ENCODE measurements at regions not wholly inside any gene's neighbourhood (a gene's known extent, or its start where the extent isn't known, plus 50 kb on each side); places are given as distances from the start of the nearest gene placed in this dataset.

DNA sequence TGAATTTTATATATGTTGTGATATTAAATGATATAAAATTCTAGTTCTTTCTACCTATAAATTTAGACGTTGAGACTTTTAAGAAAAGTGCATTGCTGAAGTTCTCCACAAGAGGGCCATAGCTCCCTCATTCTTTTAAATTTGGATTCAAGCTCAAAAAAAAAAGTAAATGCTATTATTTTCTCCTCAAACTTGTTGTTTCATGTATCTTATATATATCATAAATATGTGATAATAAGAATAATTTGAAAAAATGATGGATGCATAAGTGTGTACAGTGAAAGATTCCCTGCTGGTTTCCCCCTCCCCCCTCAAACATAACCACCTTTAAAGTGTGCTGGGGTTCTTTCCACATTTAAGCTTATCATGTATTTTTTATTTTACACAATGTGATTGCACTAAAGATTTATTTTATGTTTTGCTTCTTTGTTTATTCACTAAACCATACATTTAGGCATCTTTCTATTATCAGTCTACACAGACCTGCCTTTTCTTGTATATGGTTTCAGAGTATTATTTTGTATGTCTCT lies 769.4 kb upstream of the GOLIM4 start:
- intact Hi-C loops (cut with DNase I) = no loop called here

DNA sequence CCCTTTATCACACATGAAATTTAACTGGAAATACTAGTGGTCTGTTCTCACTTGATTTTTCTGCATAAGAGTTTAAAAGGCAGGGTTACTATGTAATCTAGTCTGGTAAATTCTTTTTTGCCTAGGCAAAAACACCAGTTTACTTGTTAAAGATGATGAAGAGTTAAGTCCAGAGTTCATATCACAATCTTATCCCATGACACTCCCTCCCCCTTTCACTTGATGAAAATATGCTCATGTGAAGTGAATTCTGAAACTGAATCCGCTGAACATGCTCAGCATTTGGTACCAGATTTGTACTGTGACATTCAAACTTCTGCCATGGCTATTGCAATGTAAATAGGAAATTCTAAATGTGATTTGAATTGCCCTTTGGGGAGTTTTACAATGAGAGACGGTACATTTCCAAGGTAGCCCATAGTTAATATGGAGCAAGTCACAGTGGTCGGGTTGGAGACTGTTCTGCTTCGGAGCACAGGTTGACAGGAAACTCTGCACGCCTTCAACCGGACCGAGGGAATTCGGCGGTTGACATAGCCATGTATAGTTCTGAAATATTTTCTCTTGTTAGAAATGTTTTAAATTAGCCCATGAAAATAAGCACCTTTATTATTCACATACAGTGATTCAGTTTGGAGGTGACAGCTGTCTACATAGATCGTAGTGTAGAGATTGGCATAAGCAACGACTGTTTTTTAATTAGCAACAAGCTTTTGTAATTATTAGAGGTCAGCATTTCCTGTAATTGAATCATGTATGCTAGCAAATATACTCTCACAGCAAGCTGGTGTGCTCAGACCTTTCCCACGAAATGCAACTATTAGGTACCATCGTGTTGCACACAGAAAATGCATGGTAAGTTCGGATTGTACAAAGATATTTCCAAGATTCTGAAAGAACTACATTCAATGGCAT lies 768.6 kb upstream of the GOLIM4 start:
- ATAC-seq = no peak

More for the DNA sequence above, 769.4 kb upstream of the GOLIM4 start:
- Histone ChIP-seq H3K27ac (no peak overlapping the region), H3K27me3 (no peaks in the 10 kb centered on the region), H3K36me3 (no peaks in the 10 kb centered on the region), H3K4me1 (no peaks in the 10 kb centered on the region), H3K9me3 (no peaks in the 10 kb centered on the region), H3K4me3 (no peak overlapping the region)
- DNase-seq (no peak), ATAC-seq (no peak)
- TF ChIP-seq, protein P1, sequence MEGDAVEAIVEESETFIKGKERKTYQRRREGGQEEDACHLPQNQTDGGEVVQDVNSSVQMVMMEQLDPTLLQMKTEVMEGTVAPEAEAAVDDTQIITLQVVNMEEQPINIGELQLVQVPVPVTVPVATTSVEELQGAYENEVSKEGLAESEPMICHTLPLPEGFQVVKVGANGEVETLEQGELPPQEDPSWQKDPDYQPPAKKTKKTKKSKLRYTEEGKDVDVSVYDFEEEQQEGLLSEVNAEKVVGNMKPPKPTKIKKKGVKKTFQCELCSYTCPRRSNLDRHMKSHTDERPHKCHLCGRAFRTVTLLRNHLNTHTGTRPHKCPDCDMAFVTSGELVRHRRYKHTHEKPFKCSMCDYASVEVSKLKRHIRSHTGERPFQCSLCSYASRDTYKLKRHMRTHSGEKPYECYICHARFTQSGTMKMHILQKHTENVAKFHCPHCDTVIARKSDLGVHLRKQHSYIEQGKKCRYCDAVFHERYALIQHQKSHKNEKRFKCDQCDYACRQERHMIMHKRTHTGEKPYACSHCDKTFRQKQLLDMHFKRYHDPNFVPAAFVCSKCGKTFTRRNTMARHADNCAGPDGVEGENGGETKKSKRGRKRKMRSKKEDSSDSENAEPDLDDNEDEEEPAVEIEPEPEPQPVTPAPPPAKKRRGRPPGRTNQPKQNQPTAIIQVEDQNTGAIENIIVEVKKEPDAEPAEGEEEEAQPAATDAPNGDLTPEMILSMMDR (IDR thresholded peaks at IDR 0.05) = peak; percentile 73

DNA sequence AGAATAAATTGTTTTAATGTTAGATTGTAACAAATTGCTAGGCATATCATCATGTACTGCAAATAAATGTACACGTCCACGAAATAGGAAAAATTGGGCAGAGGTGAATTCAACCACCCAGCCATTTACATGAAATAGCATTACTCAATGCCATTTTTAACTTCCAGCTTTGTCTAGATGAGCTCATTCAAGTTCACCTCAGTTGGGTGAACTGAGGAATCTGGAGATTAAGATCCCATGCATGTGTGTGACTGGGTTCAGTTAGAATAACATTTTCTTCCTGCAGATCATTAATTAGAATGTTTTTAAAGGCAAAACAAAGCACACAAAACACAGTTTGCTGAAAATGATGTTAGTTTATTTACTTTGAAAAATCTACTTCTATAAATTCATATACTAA lies 767.8 kb upstream of the GOLIM4 start:
- ATAC-seq = no peak
- no peak overlapping the region for H3K27ac ChIP-seq
- TF ChIP-seq, protein P1 (IDR thresholded peaks at IDR 0.05) = no peak
- no peaks in the 10 kb centered on the region for H3K27me3 ChIP-seq
- H3K36me3 ChIP-seq = no peaks in the 10 kb centered on the region
- H3K9me3 ChIP-seq = no peaks in the 10 kb centered on the region
- no peaks in the 10 kb centered on the region for H3K4me1 ChIP-seq
- no peak overlapping the region for H3K4me3 ChIP-seq
- intact Hi-C loops (cut with DNase I) = no loop called here
- DNase-seq = no peak

More for the DNA sequence above, 768.6 kb upstream of the GOLIM4 start:
- H3K27me3 ChIP-seq = no peaks in the 10 kb centered on the region
- H3K9me3 ChIP-seq = no peaks in the 10 kb centered on the region
- H3K36me3 ChIP-seq = no peaks in the 10 kb centered on the region
- intact Hi-C loops (cut with DNase I) = no loop called here
- H3K27ac ChIP-seq = no peak overlapping the region
- no peak overlapping the region for H3K4me3 ChIP-seq
- DNase-seq = no peak
- H3K4me1 ChIP-seq = no peaks in the 10 kb centered on the region
- TF ChIP-seq, protein P1 (IDR thresholded peaks at IDR 0.05) = no peak

DNA sequence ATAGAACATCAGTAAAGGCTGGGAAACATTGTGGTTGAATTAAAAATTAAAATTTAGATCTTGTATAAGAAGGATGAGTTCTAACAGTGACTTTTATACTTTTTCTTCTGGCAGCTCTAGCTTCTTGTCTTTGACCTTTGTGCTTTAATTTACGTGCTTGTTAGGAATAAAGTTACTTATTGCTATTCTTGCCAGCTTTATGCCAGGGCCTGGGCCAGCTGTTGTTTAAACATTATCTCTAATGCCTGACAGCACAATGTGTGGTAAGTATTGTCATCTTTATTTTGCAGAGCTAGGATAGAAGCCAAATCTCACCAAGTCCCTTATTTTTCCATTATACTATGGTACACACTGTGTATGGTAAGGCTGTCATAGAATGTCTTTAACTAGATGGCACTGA lies 766.7 kb upstream of the GOLIM4 start:
- DNase-seq (no peak), ATAC-seq (no peak)
- no peaks in the 10 kb centered on the region for H3K9me3 ChIP-seq
- no peaks in the 10 kb centered on the region for H3K36me3 ChIP-seq
- H3K27me3 ChIP-seq = no peaks in the 10 kb centered on the region
- intact Hi-C loops (cut with DNase I) = no loop called here
- H3K4me3 ChIP-seq = no peak overlapping the region
- TF ChIP-seq, protein P1 (IDR thresholded peaks at IDR 0.05) = no peak
- no peaks in the 10 kb centered on the region for H3K4me1 ChIP-seq
- H3K27ac ChIP-seq = no peak overlapping the region

DNA sequence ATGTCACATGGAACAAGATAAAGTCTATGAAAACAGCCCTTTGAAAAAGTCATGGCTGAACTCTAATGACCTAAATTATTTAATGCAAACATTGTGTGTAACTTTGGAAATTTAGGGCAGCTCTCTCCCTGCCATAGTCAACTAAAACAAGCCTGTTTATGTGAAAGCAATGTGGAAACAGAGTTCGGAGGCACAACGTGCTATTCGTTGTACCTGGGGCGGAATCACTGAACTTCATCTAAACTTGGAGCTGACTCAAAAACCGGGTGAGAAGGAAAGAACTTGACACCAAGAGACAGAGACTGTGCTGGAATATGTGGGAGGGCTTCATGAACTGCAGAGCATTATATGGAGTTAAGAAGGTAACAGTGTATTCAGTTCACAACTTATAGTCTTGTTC lies 764.9 kb upstream of the GOLIM4 start:
- no peaks in the 10 kb centered on the region for H3K36me3 ChIP-seq
- H3K27ac ChIP-seq = no peak overlapping the region
- H3K4me1 ChIP-seq = no peaks in the 10 kb centered on the region
- intact Hi-C loops (cut with DNase I) = no loop called here
- no peak overlapping the region for H3K4me3 ChIP-seq
- ATAC-seq (no peak), DNase-seq (no peak)
- TF ChIP-seq, protein P1 (IDR thresholded peaks at IDR 0.05) = no peak
- no peaks in the 10 kb centered on the region for H3K27me3 ChIP-seq
- H3K9me3 ChIP-seq = no peaks in the 10 kb centered on the region
